Right lobe of liver (tissue), 6 donors: ENCODE measurements at regions not wholly inside any gene's neighbourhood (a gene's known extent, or its start where the extent isn't known, plus 50 kb on each side); places are given as distances from the start of the nearest gene placed in this dataset.

Source experiments
- ATAC-seq, 4 donors: fragments of 200-7000 bp; cut with Tn5 transposase; one replicate each; pipeline ENCODE4 v1.9.1; 2020; ENCODE audit warnings: mild to moderate bottlenecking in 4 of 4, moderate library complexity in 4 of 4
- DNase-seq, 3 donors: peaks; one replicate each; pipeline ENCODE4 v3.0.0-alpha.2; 2020
- H3K27ac ChIP-seq, 3 donors: fragments of 200-600 bp; one replicate each; pipeline ENCODE4 v1.8.0; 2022
- H3K27me3 ChIP-seq, 2 donors: fragments of 200-600 bp; one replicate each; pipeline ENCODE4 v1.8.0; 2022
- H3K36me3 ChIP-seq, 4 donors: fragments of 200-600 bp; sonication (generic) in 1 of 4; one replicate each; pipeline versions ENCODE4 v1.5.1 to v1.8.0; 2017 to 2022; ENCODE audit warnings: control low read depth in 1 of 4
- H3K4me1 ChIP-seq, 4 donors: fragments of 200-600 bp; sonication (generic) in 1 of 4; one replicate each; pipeline versions ENCODE4 v1.5.1 to v1.8.0; 2017 to 2022; ENCODE audit warnings: control low read depth in 1 of 4
- H3K4me3 ChIP-seq, 3 donors: fragments of 200-600 bp; one replicate each; pipeline ENCODE4 v1.8.0; 2022
- H3K9me3 ChIP-seq, 4 donors: fragments of 200-600 bp; sonication (generic) in 1 of 4; one replicate each; pipeline versions ENCODE4 v1.5.1 to v1.8.0; 2017 to 2022; ENCODE audit warnings: control low read depth in 1 of 4
- CTCF ChIP-seq, 4 donors: fragments of 200-600 bp in 3 of 4; fragments of 450-650 bp in 1 of 4; IDR thresholded peaks; one replicate each; pipeline versions ENCODE4 v1.5.1 to v1.8.0; 2016 to 2022; ENCODE audit warnings: antibody characterized with exemption in 4 of 4, mild to moderate bottlenecking in 2 of 4
- POLR2A ChIP-seq: fragments of 450-650 bp; IDR thresholded peaks from one replicate; pipeline ENCODE4 v1.6.1; 2017; ENCODE audit warnings: antibody characterized with exemption, mild to moderate bottlenecking
- WGBS: methylation state at CpG from one replicate; pipeline ENCODE4 v1.1.6; 2018; ENCODE audit warnings: low coverage, low lambda C conversion rate; ENCODE audit not compliant: insufficient coverage; ENCODE audit errors: missing lambda C conversion rate; 5-methylcytosine and 5-hydroxymethylcytosine counted together
- intact Hi-C, 2 donors: fragments of 100-400 bp; cut with DNase I; formaldehyde crosslinking; loops; one replicate each; pipeline versions ENCODE4 v1.11.2 to v1.14.1; 2022
- donor health status: DM: no; HTN: yes; CAD: no.
- donor health status: DM: no; HTN: no; CAD: no.
- donor health status: DM: no; HTN: no; CAD: no.
- donor health status: DM: no; HTN: yes; CAD: no.
- donor health status: DM: no; HTN: yes; CAD: no.

GRCh38 chr3:194938845-194939531 lies 253.3 kb downstream of the FAM43A start:
- H3K27me3 ChIP-seq: no peaks in the 10 kb centered on the region
- H3K4me1 ChIP-seq: no peaks in the 10 kb centered on the region
- H3K27ac ChIP-seq: no peak overlapping the region
- no peaks in the 10 kb centered on the region for H3K9me3 ChIP-seq
- DNase-seq: no peak
- no peak overlapping the region for H3K4me3 ChIP-seq
- TF ChIP-seq CTCF (IDR thresholded peaks at IDR 0.05) (no peak), POLR2A (no peak)
- H3K36me3 ChIP-seq: no peaks in the 10 kb centered on the region
- 88% methylated on average over 2 of the region's 8 CpGs for WGBS
- ATAC-seq: peak in 1 of 4 donors; percentile 8
- intact Hi-C loops: no loop called here

- no peaks in the 10 kb centered on the region for H3K9me3 ChIP-seq
- TF ChIP-seq CTCF (IDR thresholded peaks at IDR 0.05) (no peak), POLR2A (no peak)
- no peak overlapping the region for H3K27ac ChIP-seq
- H3K27me3 ChIP-seq: no peaks in the 10 kb centered on the region
- H3K36me3 ChIP-seq: no peaks in the 10 kb centered on the region
- ATAC-seq (no peak), DNase-seq (no peak)
- 70% methylated on average over 2 of the region's 6 CpGs for WGBS
- no peak overlapping the region for H3K4me3 ChIP-seq
- intact Hi-C loops: no loop called here
- no peaks in the 10 kb centered on the region for H3K4me1 ChIP-seq
These were observed 253.8 kb downstream of the FAM43A start for GRCh38 chr3:194939532-194939909.

GRCh38 chr3:194939949-194940770 lies 254.5 kb downstream of the FAM43A start:
- ATAC-seq (peak; percentile 48 to 67 (median 56)), DNase-seq (peak in 1 of 3 donors; percentile 65)
- H3K27ac ChIP-seq: no peak overlapping the region

GRCh38 chr3:194941360-194941955 lies 255.8 kb downstream of the FAM43A start:
- WGBS: 62% methylated on average over 3 of the region's 9 CpGs
- DNase-seq: no peak
- no peak for ATAC-seq
- H3K27me3 ChIP-seq: no peaks in the 10 kb centered on the region
- no peaks in the 10 kb centered on the region for H3K9me3 ChIP-seq
- H3K36me3 ChIP-seq: no peaks in the 10 kb centered on the region
- no peak overlapping the region for H3K27ac ChIP-seq
- intact Hi-C loops: no loop called here
- no peaks in the 10 kb centered on the region for H3K4me1 ChIP-seq
- TF ChIP-seq POLR2A: no peak
- TF ChIP-seq CTCF (IDR thresholded peaks at IDR 0.05): no peak
- H3K4me3 ChIP-seq: no peak overlapping the region

More at GRCh38 chr3:194939949-194940770, 254.5 kb downstream of the FAM43A start:
- H3K36me3 ChIP-seq: no peaks in the 10 kb centered on the region
- H3K4me1 ChIP-seq: no peaks in the 10 kb centered on the region
- no peak overlapping the region for H3K4me3 ChIP-seq
- TF ChIP-seq CTCF (IDR thresholded peaks at IDR 0.05) (no peak), POLR2A (no peak)
- no peaks in the 10 kb centered on the region for H3K27me3 ChIP-seq
- 89% methylated on average over 5 of the region's 17 CpGs for WGBS
- intact Hi-C loops: no loop called here
- H3K9me3 ChIP-seq: no peaks in the 10 kb centered on the region
